GM19025 (cell line): ENCODE measurements at regions not wholly inside any gene's neighbourhood (a gene's known extent, or its start where the extent isn't known, plus 50 kb on each side); places are given as distances from the start of the nearest gene placed in this dataset.
A peak's percentile ranks its signal among the peaks of the same experiment; 100 is the strongest.
"Not testable (repeated sequence)": the region's sequence is repeated elsewhere in the genome, so short reads cannot be mapped to it uniquely, and the experiment has no call there.

Source experiments
- ATAC-seq: cut with Tn5 transposase; IDR thresholded peaks from one replicate; pipeline ENCODE4 v1.9.1; 2021; ENCODE audit warnings: mild to moderate bottlenecking, low read depth, moderate library complexity; ENCODE audit not compliant: unreplicated experiment

GRCh38 chr18:62442391-62442790 is 80.4 kb upstream of the ZCCHC2 start:
- no peak for ATAC-seq

GRCh38 chr18:62445386-62445917 is 77.4 kb upstream of the ZCCHC2 start:
- ATAC-seq = peak; percentile 64

GRCh38 chr18:62446511-62446910 is 76.3 kb upstream of the ZCCHC2 start:
- no peak for ATAC-seq

- no peak for ATAC-seq
Observed at GRCh38 chr18:62447652-62448051, 75.2 kb upstream of the ZCCHC2 start.

GRCh38 chr18:62448426-62448825 is 74.4 kb upstream of the ZCCHC2 start:
- no peak for ATAC-seq

GRCh38 chr18:62449490-62450104 is 73.2 kb upstream of the ZCCHC2 start:
- no peak for ATAC-seq

GRCh38 chr18:62450175-62450545 is 72.7 kb upstream of the ZCCHC2 start:
- ATAC-seq = no peak

- ATAC-seq = no peak
Observed at GRCh38 chr18:62450546-62451410, 72.0 kb upstream of the ZCCHC2 start.

- ATAC-seq = no peak
Observed at GRCh38 chr18:62452280-62452831, 70.5 kb upstream of the ZCCHC2 start.

- peak; percentile 51 for ATAC-seq
Observed at GRCh38 chr18:62453864-62454263, 69.0 kb upstream of the ZCCHC2 start.

GRCh38 chr18:62454527-62454926 is 68.3 kb upstream of the ZCCHC2 start:
- no peak for ATAC-seq

GRCh38 chr18:62455222-62455621 is 67.6 kb upstream of the ZCCHC2 start:
- ATAC-seq = no peak

- ATAC-seq = no peak
Observed at GRCh38 chr18:62457877-62458276, 64.9 kb upstream of the ZCCHC2 start.

GRCh38 chr18:62458346-62458745 is 64.5 kb upstream of the ZCCHC2 start:
- ATAC-seq = no peak

- ATAC-seq = no peak
Observed at GRCh38 chr18:62458868-62459716, 63.7 kb upstream of the ZCCHC2 start.

GRCh38 chr18:62460851-62461300 is 61.9 kb upstream of the ZCCHC2 start:
- no peak for ATAC-seq

- ATAC-seq = no peak
Observed at GRCh38 chr18:62461591-62461990, 61.2 kb upstream of the ZCCHC2 start.

- no peak for ATAC-seq
Observed at GRCh38 chr18:62464266-62464665, 58.6 kb upstream of the ZCCHC2 start.

GRCh38 chr18:62469131-62469530 is 53.7 kb upstream of the ZCCHC2 start:
- ATAC-seq = not testable (repeated sequence)
